Stimulated activated CD8-positive, alpha-beta memory T cell treated with anti-CD3 and anti-CD28 coated beads, Interleukin-15, amount 100 ng/mL, for 1 hour (primary cell): ENCODE measurements at regions not wholly inside any gene's neighbourhood (a gene's known extent, or its start where the extent isn't known, plus 50 kb on each side); places are given as distances from the start of the nearest gene placed in this dataset.

Experiments
- DNase-seq: peaks from one replicate; pipeline ENCODE4 v3.0.0-alpha.2; 2020; ENCODE audit warnings: low read depth

DNA sequence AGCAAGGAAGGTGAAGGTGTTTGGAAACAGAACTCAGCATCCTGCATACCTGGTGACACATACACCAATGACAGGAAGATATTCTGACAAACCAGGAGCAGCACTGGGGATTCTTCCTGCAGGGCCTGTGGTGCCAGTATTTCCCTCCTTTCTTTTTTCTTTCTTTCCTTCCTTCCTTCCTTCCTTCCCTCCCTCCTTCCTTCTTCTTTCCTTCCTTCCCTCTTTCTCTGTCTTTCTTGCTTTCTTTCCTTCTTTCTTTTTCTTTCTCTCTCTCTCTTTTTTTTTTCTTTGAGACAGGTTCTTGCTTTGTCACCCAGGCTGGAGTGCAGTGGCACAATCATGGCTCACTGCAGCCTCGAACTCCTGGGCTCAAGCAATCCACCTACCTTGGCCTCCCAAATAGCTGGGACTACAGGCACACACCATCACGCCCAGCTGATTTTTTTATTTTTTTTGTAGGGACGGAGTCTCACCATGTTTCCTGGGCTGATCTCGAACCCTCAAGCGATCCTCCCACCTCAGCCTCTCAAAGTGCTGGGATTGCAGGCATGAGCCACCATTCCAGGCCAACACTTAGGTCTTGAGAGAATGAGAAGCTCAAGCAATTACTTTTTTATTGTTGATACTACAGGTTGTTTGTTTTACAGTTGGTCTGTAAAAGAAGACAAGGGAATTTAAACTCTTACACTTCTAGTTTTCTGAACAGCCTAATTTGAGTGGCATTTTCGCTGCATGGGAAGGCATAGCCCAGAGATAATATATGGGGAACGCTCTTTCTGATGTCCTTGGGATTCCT, 54.7 kb upstream of the GATA6 start:
- no peak for DNase-seq

- no peak for DNase-seq
These were observed 53.8 kb upstream of the GATA6 start for GRCh38 chr18:22115573-22115972.
